GM21825 (cell line): ENCODE measurements at regions not wholly inside any gene's neighbourhood (a gene's known extent, or its start where the extent isn't known, plus 50 kb on each side); places are given as distances from the start of the nearest gene placed in this dataset.

Source experiments
- ATAC-seq: cut with Tn5 transposase; IDR thresholded peaks from one replicate; pipeline ENCODE4 v1.9.1; 2021; ENCODE audit warnings: mild to moderate bottlenecking, moderate library complexity; ENCODE audit not compliant: unreplicated experiment

- ATAC-seq: no peak
These were observed 477.8 kb downstream of the CDH2 start for GRCh38 chr18:27699137-27699536.

GRCh38 chr18:27696148-27696547 lies 480.8 kb downstream of the CDH2 start:
- no peak for ATAC-seq

- no peak for ATAC-seq
These were observed 481.4 kb downstream of the CDH2 start for GRCh38 chr18:27695503-27695902.

- ATAC-seq: no peak
These were observed 481.9 kb downstream of the CDH2 start for GRCh38 chr18:27695052-27695451.

GRCh38 chr18:27688581-27688980 lies 488.3 kb downstream of the CDH2 start:
- ATAC-seq: no peak

GRCh38 chr18:27687351-27687979 lies 489.5 kb downstream of the CDH2 start:
- ATAC-seq: no peak

- no peak for ATAC-seq
These were observed 491.0 kb downstream of the CDH2 start for GRCh38 chr18:27685807-27686412.

- no peak for ATAC-seq
These were observed 491.8 kb downstream of the CDH2 start for GRCh38 chr18:27685091-27685490.

- no peak for ATAC-seq
These were observed 489.3 kb upstream of the CHST9 start for GRCh38 chr18:27674411-27674810.

GRCh38 chr18:27673861-27674260 lies 488.8 kb upstream of the CHST9 start:
- ATAC-seq: no peak

- no peak for ATAC-seq
These were observed 483.1 kb upstream of the CHST9 start for GRCh38 chr18:27668158-27668557.

GRCh38 chr18:27667064-27667463 lies 482.0 kb upstream of the CHST9 start:
- no peak for ATAC-seq

GRCh38 chr18:27666016-27666415 lies 480.9 kb upstream of the CHST9 start:
- no peak for ATAC-seq

- ATAC-seq: no peak
These were observed 480.2 kb upstream of the CHST9 start for GRCh38 chr18:27665264-27665799.

GRCh38 chr18:27662949-27663348 lies 477.8 kb upstream of the CHST9 start:
- no peak for ATAC-seq

- ATAC-seq: no peak
These were observed 477.4 kb upstream of the CHST9 start for GRCh38 chr18:27662537-27662936.

- no peak for ATAC-seq
These were observed 476.4 kb upstream of the CHST9 start for GRCh38 chr18:27661320-27662018.

GRCh38 chr18:27656905-27657304 lies 471.8 kb upstream of the CHST9 start:
- no peak for ATAC-seq

GRCh38 chr18:27656167-27656778 lies 471.2 kb upstream of the CHST9 start:
- no peak for ATAC-seq

- ATAC-seq: no peak
These were observed 468.1 kb upstream of the CHST9 start for GRCh38 chr18:27653247-27653646.

GRCh38 chr18:27652480-27653121 lies 467.5 kb upstream of the CHST9 start:
- ATAC-seq: no peak
